HFF-Myc (cell line): ENCODE measurements at regions not wholly inside any gene's neighbourhood (a gene's known extent, or its start where the extent isn't known, plus 50 kb on each side); places are given as distances from the start of the nearest gene placed in this dataset.

Experiments
- DNase-seq: peaks from one replicate; pipeline ENCODE4 v3.0.0-alpha.2; 2011; ENCODE audit warnings: low read depth; ENCODE audit errors: extremely low read depth
- H3K4me3 ChIP-seq: replicated peaks from 2 replicates; pipeline ENCODE4 v1.5.1; 2011; ENCODE audit warnings: low read depth, mild to moderate bottlenecking, control low read depth, low read length
- CTCF ChIP-seq: IDR thresholded peaks from 2 replicates; pipeline ENCODE4 v1.5.1; 2012; ENCODE audit warnings: mild to moderate bottlenecking, low read depth, low read length, control low read depth; ENCODE audit errors: missing control alignments

DNA sequence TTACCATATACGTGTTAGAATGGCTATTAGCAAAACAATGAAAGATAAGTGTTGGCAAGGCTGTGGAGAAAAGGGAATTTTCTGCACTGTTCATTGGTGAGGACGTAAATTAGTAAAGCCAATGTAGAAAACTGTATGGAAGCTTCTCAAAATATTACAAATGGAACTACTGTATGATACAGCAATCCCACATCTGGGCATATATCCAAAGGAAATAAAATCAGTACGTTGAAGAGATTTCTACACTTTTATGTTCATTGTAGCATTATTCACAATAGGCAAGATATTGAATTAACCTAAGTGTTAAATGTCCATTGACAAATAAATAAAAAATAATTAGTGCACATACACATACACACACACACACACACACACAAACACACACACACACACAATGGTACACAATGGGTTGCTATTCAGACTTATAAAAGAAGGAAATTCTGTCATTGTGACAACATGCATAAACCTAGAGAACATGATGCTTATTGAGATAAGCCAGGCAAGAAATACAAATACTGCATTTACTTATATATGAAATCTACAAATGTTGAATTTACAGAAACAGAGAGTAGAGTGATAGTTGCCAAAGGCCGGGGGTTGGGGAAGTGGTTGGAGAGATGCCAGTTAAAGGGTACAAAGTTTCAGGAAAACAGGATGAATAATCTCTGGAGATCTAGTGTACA lies 565.8 kb upstream of the LRRC4C start:
- H3K4me3 ChIP-seq, result no peak overlapping the region
- no peak for DNase-seq

GRCh38 chr11:42034826-42035225 lies 575.4 kb upstream of the LRRC4C start:
- DNase-seq, result no peak
- TF ChIP-seq CTCF, result no peak
- no peak overlapping the region for H3K4me3 ChIP-seq

More for the DNA sequence above, 565.8 kb upstream of the LRRC4C start:
- no peak for TF ChIP-seq CTCF

GRCh38 chr11:42036201-42036600 lies 576.7 kb upstream of the LRRC4C start:
- DNase-seq, result no peak
- H3K4me3 ChIP-seq, result no peak overlapping the region
- TF ChIP-seq CTCF, result no peak

DNA sequence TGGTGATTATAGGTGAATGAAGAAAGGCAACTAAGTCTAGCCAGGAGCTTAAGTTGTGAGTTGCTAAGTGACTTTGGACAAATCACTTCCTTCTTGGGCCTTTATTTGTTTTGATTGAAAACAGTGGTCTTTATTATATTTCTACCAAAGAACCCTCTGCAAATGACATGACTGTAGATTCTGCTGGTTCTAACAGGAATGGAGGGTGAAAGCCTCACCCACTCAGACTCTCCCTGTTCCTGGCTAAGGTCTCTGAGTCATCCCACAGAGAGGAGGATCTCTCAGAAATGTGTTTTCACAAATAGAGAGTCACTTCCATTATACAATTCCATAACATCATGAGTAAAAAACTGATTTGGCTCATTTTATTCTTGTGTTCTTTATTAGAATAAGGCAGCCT lies 583.9 kb upstream of the LRRC4C start:
- no peak for TF ChIP-seq CTCF
- DNase-seq, result no peak

DNA sequence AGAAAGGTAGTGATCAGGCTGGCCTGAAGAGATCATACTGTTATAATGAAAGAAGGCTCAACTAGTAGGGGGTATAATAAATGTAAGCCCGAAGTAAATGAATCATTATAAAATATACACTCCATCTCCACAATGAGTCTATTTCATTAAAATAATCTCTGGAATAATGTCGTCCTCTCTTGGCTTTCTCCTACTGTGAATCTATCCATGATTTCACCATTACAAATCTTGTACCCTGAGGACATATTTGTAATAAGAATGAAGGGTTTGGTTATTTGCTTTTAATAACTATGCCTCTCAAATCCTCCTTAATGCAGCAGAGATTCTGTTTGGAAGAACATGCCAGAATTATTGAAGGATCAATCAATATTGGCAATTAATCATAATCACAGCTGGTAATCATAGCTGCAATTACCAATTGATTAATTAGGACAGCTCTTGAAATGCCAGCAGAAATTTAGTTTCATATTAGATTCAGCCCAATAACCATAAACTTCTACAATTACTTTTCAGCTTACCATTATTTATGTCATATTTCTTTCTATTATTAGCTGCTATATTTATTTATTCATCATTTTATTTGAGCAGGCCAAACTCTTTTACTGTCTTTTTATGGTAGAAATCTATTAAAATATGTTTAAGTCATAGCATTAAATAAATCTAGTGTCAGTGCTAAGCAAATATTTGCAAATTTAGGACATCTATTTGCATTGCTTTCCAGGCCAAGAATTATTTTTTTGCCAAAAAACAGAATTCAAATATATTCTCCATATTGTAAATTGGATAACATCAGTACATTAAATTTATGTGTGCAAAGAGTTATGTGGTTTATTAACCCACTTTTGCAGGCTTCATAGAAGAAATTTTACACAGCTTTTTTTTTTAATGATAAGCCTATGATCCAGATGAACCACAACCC lies 588.4 kb upstream of the LRRC4C start:
- no peak overlapping the region for H3K4me3 ChIP-seq
- no peak for TF ChIP-seq CTCF
- no peak for DNase-seq

More for the DNA sequence above, 583.9 kb upstream of the LRRC4C start:
- no peak overlapping the region for H3K4me3 ChIP-seq

DNA sequence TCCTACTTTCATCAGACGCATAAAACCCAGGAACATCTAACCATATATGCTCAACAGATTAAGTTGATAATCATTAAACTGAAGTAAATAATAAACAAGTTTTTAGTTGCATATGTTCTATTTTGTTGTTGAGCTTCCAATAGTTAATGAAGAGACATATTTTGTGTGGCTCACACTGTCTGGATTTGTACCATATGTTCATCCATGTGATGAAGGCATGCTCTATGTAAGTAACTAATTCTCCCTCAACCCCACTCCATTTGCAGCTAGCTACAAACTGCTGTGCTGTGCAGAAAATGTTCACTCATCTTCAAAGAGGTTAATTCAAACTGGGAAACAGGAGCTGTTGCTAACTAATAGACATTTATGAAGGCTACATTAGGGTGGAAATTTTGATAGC lies 589.7 kb upstream of the LRRC4C start:
- no peak for TF ChIP-seq CTCF
- no peak for DNase-seq
- no peak overlapping the region for H3K4me3 ChIP-seq
